Lung microvascular endothelial cell (primary cell): ENCODE measurements at regions not wholly inside any gene's neighbourhood (a gene's known extent, or its start where the extent isn't known, plus 50 kb on each side); places are given as distances from the start of the nearest gene placed in this dataset.

Experiments used
- DNase-seq, 2 donors: peaks; one replicate each; pipeline versions ENCODE4 v3.0.0 to v3.0.0-alpha.2; 2010; ENCODE audit warnings: low read depth in 2 of 2

DNA sequence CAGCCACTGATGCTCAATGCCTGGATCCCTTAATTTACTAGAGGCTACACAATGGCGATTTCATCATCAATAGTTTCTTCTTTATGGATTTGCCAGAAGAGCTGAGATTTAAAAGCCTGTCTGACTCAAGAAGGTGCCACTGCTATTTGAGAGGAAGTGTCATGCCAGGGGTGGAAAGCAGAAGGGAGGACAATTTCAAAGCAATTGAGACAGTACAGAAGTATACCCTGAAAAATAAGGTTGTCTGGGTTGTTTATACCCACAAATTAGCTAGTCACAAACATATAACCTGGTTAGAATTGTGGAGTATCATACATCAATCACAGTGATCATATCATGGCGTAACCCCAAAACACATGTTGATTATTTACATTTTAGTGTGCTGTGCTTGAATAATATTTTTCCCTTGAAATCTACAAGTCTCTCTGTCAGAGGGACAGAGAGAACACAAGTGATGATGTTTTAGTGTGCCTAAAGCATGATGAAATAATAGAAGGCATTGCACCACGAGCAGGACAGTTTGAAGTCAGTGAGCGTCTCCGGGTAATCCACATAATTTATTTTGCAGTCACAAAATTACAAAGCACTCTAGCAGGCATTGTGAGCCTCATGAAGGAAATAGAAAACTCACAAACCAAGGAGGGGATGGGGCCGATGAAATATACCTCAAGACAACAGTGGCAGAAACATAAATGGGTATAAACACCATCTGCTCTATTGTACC, 312.2 kb upstream of the SPRED2 start:
- DNase-seq = no peak

DNA sequence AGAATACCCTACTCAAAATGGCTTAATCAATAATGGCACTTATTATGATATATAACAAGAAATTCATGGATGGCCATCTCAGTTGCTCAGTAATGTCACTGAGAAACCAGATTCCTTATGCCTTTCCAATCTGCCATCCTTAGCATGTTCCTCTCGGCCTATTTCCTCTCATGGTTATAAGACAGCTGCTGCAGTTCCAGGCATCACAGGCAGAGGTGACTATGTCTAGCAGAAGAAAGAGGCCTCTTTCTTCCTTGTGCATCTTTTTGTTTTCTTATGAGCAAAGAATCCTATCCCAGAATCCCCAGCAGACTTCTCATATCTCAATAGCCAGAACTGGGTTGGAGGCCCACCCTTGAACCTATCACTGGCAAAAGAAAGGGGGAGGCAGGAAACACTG, 310.6 kb upstream of the SPRED2 start:
- no peak for DNase-seq

DNA sequence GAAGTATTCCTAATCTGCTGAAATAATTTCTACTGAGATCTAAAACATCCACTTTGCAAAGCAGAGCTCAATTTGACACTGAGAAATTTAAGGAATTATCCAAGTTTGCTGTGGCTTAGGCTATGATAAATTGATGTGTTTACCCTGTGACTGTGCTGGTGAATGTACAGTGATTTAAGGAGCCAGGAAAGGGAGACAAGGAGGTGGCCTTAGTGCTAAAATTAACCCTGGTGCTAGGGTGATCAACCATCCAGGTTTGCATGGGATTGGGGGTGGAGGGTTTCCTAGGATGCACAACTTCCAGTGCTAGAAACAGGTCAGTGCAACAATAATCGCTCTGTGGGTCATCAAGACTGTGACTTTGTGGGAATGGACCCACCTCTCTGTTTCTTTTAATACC, 307.5 kb upstream of the SPRED2 start:
- no peak for DNase-seq

DNA sequence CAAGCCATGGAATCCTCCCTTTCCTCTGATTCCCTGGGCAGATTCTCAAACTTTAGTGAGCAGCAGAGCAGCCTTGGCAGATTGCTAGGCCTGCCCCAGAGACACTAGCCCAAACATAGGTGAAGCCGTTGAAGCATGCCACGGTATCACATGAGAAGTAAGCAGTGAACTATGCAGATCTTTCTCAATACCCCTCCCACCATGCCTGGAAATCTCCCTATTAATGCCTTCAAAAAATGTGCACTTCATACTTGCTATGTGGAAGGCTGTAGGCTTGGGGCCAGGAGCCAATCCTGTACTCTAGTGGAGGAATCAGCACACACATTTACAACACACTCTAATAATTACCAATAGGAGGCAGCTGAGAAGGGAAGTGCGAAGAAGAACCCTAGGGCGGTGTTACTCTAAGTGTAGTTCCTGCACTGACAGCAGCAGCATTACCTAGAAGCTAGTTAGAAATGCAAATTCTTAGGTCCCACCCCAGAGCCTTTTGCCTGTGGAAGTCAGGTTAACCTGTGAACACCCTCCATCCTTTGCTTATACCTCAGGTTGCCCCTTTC, 305.1 kb upstream of the SPRED2 start:
- DNase-seq = no peak

DNA sequence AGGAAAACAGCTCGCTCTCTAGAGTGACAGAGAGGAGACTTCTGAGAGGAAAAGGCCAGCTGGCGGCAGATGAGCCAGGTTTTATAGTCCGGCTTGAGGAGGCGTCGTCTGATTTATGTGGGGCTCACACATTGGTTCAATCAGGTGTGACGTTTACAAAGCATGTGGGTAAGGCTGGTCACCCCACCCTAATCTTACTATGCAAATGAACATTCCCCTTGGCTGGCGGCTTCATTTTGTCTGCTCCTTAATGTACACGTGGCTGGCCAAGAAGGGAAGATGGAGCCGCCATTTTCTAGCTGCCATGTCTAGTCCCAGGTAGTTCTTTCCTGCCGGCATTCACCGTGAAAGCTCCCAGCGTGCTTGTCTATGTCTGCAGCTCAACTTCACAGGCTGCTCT, 299.1 kb upstream of the SPRED2 start:
- no peak for DNase-seq

DNA sequence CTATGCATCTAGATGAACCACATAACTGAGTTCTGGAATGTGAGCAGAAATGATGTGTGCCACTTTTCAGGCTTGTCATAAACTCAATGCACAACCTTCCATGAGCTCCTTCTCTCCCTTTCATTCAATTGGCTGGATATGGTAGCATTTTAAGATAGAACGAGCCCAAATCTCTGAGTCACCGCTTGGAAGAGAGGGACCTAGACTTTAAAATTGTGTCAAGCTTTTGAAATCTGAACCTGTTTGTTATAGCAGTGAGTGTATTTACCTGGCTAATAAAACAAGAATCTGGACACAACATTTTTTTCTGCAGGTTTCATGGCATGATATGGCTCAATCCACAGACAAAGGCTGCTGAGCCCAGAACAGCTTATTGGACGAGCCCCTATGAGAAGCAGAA, 297.8 kb upstream of the SPRED2 start:
- DNase-seq = no peak

DNA sequence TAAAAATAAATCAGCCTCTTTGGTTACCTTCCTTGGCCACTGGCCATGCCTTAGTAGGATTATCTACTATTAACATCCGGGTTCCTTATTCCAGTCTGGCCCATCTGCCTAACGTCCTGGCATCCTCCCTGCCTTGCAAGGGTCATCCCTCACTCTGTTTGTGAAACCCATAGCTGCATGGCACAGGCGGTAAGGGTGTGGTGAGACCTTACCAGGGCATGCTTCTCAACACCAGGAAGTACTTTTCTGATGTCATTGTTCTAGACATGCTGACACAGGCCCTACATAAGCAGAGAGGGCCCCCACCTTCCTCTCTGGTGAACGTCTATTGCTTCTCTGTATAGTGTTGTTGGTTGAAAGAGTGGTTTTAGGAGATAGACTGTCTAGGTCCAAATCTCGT, 296.8 kb upstream of the SPRED2 start:
- no peak for DNase-seq

DNA sequence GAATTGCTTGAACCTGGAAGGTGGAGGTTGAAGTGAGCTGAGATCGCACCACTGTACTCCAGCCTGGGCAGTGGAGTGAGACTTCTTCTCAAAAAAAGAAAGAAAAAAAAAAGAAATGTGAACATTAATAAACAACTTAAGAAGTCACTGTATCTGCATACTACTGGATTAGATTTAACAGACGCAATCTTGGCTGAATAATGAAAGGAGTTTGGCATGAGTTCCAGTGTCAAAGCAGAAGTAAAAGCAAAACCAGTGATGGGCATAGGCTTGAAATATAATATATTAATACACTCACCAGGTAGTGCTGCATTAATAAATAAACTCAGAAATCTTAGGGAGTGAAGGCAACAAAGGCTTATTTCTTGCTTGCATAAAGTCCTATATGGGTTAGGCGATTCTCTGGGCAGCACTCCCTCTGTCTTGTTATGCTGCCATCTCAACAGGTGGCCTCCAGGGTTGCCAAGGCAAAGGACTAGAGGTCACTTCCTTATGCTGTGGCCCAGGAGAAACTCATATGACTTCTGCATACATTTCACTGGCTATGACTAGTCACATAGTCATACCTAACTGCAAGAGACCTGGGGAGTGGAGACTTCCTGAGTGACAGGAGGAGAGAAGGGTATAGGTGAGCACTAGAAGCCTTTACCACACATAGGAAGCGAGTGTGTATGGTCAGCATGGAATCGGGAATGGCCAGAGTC, 296.2 kb upstream of the SPRED2 start:
- DNase-seq = no peak

DNA sequence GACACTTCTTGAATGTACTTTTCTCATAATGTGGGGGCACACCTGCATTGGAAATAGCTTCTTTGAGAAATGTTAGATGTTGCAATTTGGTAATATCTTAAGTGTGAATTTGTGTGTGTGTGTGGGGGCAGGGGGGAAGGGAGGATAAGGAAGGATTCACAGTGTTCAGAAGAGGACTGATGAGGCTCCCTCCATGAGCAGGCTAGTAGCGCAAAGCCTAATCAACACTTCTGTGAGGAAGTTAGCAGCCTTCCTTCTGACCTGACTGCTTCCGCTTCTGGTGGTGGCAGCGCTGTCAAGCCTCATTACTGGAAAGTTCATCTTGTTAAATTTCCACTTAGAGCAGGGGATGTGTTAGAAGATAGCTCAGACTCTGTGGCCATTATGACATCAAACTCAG, 295.4 kb upstream of the SPRED2 start:
- DNase-seq = no peak

DNA sequence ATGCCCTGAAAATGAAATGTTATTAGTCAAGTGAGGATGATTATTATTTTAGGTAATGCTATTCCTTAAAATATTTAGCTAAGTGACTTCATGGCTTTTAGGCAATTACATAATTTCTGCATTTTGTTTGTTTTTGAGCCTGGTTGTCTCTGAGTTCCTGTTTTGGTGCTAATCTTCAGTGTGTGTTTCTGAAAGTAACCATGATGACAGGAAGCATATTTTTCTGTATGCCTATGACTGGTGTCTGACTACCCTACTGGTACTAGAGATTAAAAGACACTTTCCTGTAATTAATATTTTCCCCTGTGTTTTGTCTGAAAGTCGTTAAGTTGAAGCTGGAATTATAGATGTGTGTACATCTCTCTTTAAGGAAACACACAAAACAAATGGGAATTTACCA, 295.0 kb upstream of the SPRED2 start:
- no peak for DNase-seq

DNA sequence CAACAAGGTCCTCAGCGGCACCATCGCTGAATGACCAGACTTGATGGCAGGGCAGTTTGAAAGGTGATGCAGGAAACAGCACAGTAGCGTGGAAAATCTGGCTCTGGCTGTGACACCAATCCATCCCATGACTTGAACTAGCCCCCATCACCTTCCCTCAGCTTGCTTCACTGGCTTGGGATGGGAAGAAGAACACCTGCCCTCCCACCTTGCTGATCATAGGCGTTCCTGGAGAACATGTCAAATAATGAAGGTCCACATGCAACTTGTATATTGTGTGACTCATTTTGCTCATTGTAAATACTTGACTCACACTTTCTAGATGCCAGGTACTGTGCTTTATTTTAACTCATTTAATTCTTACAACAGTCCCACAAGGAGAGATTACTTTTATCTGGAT, 292.4 kb upstream of the SPRED2 start:
- DNase-seq = no peak

DNA sequence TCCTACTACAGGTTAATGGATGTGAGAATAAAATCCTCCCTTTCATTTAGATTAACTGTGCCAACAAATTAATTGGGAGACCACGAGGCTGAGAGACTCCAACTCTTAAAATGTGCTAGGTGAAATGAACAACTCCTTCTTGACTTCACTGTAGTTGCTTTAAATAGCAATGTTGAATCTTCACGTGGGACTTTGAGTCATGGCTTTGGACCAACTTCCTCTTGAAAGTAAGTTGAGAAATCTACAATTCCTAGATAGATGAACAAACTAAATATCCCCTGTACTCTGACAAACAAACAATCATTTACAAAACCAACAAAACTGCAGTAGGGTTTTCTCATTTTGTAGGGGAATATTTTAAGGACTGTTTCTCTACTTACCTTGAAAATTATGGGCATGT, 291.9 kb upstream of the SPRED2 start:
- no peak for DNase-seq

DNA sequence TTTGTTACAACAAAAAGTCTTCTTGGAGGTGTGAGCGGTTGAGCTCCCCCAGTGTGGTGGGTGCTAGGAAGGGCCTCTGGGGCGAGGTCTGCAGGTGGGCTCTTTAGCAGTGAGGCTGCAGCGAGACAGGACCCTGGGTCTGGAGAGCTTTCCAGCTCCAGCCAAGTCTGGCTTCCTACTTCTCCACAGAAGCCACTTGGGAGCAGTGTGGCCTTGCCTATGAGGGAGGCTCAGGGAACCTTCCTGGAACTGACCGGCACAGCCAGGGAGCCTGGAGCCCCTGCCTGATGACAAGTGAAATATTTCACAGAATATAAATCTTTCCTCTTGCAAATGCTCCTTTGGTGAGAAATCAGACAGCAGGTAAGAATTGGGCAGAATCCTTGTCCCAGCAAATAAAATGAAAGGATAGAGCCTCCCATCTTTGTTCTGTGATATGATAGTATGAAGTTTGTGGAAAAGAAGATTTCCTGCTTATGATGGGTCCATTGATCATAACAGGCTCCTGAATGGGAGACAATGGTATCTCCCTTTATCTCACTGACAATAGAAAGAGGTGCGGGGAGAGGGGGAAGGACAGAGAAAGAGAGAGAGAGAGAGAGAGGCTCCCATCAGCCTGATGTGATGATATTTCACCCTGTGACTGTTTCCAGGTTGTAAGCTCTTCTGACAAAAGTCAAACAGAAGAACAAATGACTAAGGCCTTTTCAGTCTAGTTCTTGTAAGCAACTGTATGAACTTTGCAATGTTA, 289.8 kb upstream of the SPRED2 start:
- DNase-seq = no peak

DNA sequence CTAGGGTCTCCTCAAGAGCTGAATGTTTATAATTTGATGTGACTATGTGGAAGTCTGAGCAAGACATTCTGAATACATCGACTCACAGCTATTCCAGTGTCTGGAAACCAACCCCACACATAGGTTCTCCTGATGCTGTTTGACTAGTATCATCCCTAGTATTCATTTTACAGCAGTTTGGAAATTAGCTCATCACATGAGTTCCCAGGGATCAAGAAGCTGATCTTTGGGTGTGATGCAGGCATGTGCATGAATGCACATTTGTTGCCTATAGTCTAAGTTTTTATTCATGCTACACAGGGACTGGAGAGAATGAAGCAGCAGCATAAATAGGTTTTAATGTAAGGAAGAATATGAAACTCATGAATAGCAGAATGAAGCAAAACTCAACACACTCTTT, 284.3 kb upstream of the SPRED2 start:
- DNase-seq = no peak

DNA sequence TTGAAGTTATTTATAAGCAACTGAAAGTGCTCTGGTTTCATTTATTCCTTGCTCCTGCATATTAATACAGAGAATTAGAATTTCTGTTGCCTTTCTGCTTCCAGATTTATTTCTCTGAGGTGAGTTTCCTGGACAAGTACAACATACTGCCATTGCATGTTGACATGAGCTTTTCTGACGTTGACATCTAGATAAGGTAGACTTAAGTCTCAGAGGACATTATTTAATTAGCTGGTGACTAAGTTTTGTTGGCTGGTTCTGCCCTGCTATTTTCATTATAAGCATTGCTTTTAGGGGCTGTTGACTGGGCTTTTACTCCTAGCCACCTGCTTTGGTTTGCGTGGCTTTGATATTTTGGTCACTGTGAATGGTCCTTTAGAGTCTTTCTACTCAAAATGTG, 282.9 kb upstream of the SPRED2 start:
- no peak for DNase-seq

DNA sequence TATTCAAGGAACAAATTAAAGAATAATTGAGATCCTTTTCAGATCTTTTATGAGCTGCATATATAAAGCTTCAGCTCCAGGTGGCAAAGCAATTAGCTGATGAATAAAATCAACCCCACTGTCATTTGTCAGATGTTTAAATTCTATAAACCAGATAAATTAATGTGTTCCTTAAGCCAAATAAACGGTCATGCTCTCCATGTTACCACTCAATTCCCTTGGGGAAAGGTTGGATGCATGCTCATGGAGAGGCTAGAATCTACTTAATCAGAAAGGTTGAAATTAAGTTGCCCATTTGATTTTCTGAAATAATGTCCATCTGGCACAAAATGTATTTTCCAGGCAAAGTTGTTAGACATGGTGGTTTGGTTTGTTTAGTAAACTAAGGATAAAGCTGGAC, 282.5 kb upstream of the SPRED2 start:
- DNase-seq = no peak

DNA sequence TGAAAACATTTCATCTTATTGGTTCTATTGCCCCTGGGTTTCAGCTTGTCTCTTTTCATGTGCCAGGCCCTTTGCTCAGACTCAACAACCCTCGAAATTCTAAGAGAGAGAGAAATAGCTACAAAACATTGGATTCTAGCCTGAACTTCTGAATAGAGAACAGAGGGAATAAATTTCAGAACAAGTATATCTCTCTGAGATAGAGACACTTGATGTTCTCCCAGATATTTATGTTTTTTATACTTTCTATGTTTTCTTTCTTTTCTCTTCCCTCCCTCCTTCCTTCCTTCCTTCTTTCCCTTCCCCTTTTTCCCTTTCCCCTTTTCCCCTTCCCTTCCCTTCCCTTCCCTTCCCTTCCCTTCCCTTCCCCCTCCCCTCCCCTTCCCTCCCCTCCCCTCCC, 279.5 kb upstream of the SPRED2 start:
- DNase-seq = no peak

DNA sequence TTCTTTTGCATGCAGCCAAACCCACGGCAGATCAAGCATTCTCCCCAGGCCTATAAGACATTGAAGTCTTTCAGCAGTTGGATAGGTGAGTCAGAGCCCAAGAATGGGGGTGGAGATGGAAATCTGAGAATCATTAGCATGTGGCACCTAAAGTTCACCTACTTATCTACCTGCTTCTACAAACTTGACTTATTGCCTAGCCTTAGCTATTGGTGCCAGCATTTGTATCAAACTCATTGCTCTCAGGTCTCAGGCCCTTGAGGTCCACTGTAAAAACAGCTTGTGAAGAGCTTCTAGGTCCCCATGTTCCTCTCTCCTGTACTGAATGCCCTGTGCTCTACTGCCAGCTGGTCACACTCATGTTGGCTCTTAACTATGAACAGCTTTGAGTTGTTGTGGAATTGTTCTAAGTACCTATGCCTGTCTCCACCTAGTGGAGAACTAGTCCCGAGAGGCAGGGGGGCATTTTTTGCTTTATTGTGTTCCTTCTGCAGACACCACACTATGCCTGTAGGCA, 278.4 kb upstream of the SPRED2 start:
- no peak for DNase-seq

DNA sequence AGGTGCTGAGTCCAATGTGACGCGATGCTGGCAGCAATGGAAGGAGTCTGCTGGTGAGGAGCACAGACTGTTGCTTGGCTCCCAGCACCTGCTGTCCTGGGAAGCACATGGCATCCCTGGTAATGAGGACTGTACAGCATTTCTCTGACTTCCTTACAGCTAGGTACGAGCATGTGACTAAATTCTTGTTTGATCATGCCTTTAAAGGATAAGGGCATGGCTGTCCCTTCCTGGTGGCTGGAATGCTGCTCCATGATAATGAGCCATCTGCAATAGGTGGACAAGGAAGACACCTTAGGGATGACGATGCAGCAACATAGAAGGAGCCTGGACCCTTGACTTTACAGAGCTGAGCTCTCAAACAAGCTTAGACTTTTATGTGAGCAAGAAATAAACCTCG, 278.0 kb upstream of the SPRED2 start:
- no peak for DNase-seq

DNA sequence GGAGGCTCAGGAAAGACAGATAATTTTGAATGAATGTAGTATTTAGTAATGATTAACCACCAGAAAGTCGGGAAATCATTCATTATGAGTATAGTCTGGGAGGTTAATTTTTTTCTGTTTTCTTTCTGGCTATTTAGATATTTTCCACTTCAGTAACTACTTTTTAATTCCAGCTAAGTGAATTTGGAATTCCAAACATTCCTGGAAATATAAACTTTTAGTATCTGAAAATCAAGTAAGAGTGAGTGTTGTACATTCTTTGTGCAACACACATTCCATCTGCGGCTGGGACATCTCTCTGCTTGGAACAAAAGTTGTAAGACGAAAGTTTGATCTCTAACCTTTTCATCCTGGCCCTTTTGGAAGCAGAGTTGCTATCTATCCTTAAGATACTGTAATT, 275.7 kb upstream of the SPRED2 start:
- no peak for DNase-seq

DNA sequence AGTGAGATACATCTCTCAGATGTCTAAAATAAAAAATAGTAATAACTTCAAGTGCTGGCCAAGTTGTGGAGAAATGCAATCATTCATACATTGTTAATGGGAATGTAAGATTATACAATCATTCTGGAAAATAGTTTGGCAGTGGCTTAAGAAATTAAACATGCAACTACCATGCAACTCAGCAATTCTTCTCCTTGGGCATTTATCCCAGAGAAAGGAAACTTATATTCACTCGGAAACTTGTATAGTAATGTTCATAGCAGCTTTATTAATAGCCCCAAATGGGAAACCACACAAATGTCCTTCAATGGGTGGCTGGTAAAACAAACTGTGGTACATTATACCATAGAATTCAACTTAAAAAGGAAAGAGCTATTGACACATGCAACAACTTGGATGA, 274.0 kb upstream of the SPRED2 start:
- no peak for DNase-seq

DNA sequence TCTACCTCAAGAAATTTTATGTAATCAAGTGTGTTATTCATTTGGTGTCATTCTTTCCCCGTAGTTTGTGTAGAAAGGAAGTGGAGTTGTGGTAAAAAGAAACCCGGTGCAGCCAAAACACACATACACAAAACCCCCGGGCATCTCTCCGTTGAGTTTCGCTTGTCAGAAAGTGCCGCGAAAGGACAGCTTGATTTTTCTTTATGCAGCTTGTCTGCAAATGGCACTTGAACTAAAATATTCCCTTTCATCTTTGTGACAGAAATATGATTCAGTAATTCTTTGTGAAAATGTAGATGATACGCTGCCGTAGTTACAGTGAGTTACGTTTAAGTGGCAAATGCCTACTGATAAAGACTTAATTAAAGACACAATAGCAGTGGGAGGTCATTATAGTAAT, 268.8 kb upstream of the SPRED2 start:
- no peak for DNase-seq
